Cardiac muscle cell (in vitro differentiated cells and primary cell): ENCODE measurements at regions not wholly inside any gene's neighbourhood (a gene's known extent, or its start where the extent isn't known, plus 50 kb on each side); places are given as distances from the start of the nearest gene placed in this dataset.
"Not testable (repeated sequence)": the region's sequence is repeated elsewhere in the genome, so short reads cannot be mapped to it uniquely, and the experiment has no call there.

Experiments used
- DNase-seq, 2 donors: peaks; one replicate each; pipeline versions ENCODE4 v3.0.0 to v3.0.0-alpha.2; 2010 to 2017; ENCODE audit warnings: low read depth in 1 of 2, low spot score in 1 of 2
- H3K27ac ChIP-seq: fragments of 200-600 bp; sonication (generic); 2 replicates; pipeline ENCODE4 v1.5.1; 2016
- H3K27me3 ChIP-seq: fragments of 200-600 bp; sonication (generic); 2 replicates; pipeline ENCODE4 v1.6.0; 2016; ENCODE audit warnings: control low read depth
- H3K36me3 ChIP-seq: fragments of 200-600 bp; sonication (generic); 2 replicates; pipeline ENCODE4 v1.5.1; 2016; ENCODE audit warnings: control low read depth
- H3K4me1 ChIP-seq: fragments of 200-600 bp; sonication (generic); 2 replicates; pipeline ENCODE4 v1.8.1; 2017; ENCODE audit warnings: low read depth, mild to moderate bottlenecking, mixed run types
- H3K4me3 ChIP-seq: fragments of 200-600 bp; sonication (generic); 2 replicates; pipeline ENCODE4 v1.5.1; 2016; ENCODE audit warnings: mild to moderate bottlenecking
- H3K9me3 ChIP-seq: fragments of 200-600 bp; sonication (generic); 2 replicates; pipeline ENCODE4 v1.5.1; 2017; ENCODE audit warnings: low read depth, mild to moderate bottlenecking, control low read depth
- CTCF ChIP-seq: IDR thresholded peaks from 2 replicates; pipeline ENCODE4 v1.5.1; 2012; ENCODE audit warnings: low read depth, mild to moderate bottlenecking, low read length

GRCh38 chr9:110016340-110016739 is 191.6 kb downstream of the C9orf152 start:
- H3K4me1 ChIP-seq = no peaks in the 10 kb centered on the region
- peak in 1 of 2 donors; percentile 52 for DNase-seq
- no peak overlapping the region for H3K4me3 ChIP-seq
- peaks cover 8% of the 10 kb centered on the region for H3K36me3 ChIP-seq
- no peaks in the 10 kb centered on the region for H3K27me3 ChIP-seq
- TF ChIP-seq CTCF = no peak
- H3K9me3 ChIP-seq = no peaks in the 10 kb centered on the region
- H3K27ac ChIP-seq = no peak overlapping the region

- H3K9me3 ChIP-seq, DNase-seq: not testable (repeated sequence)
Measured at GRCh38 chr9:110020216-110020615, 187.7 kb downstream of the C9orf152 start.

GRCh38 chr9:110021891-110022290 is 186.1 kb downstream of the C9orf152 start:
- Histone ChIP-seq H3K4me1 (no peaks in the 10 kb centered on the region), H3K27me3 (no peaks in the 10 kb centered on the region), H3K36me3 (no peaks in the 10 kb centered on the region), H3K4me3 (no peak overlapping the region), H3K27ac (no peak overlapping the region), H3K9me3 (no peaks in the 10 kb centered on the region)
- no peak for TF ChIP-seq CTCF
- DNase-seq = no peak

More at GRCh38 chr9:110020216-110020615, 187.7 kb downstream of the C9orf152 start:
- H3K4me3 ChIP-seq, H3K36me3 ChIP-seq, H3K27ac ChIP-seq, H3K4me1 ChIP-seq, H3K27me3 ChIP-seq: not testable (repeated sequence)

- H3K27ac ChIP-seq, DNase-seq, H3K4me1 ChIP-seq, H3K27me3 ChIP-seq, H3K9me3 ChIP-seq, H3K4me3 ChIP-seq, H3K36me3 ChIP-seq: not testable (repeated sequence)
Measured at GRCh38 chr9:110023221-110023620, 184.7 kb downstream of the C9orf152 start.

GRCh38 chr9:110025551-110026170 is 182.3 kb downstream of the C9orf152 start:
- Histone ChIP-seq H3K27ac (no peak overlapping the region), H3K9me3 (no peaks in the 10 kb centered on the region), H3K36me3 (no peaks in the 10 kb centered on the region), H3K4me3 (no peak overlapping the region), H3K27me3 (no peaks in the 10 kb centered on the region), H3K4me1 (peaks cover 15% of the 10 kb centered on the region)
- no peak for DNase-seq
- no peak for TF ChIP-seq CTCF

- DNase-seq = peak in 1 of 2 donors; percentile 85
Measured at GRCh38 chr9:110027671-110028081, 180.3 kb downstream of the C9orf152 start.

More at GRCh38 chr9:110027671-110028081, 180.3 kb downstream of the C9orf152 start:
- no peaks in the 10 kb centered on the region for H3K36me3 ChIP-seq
- H3K4me1 ChIP-seq = peaks cover 15% of the 10 kb centered on the region
- no peak for TF ChIP-seq CTCF
- no peaks in the 10 kb centered on the region for H3K27me3 ChIP-seq
- H3K4me3 ChIP-seq = no peak overlapping the region
- no peaks in the 10 kb centered on the region for H3K9me3 ChIP-seq
- H3K27ac ChIP-seq = no peak overlapping the region
